Mesendoderm (in vitro differentiated cells): ENCODE measurements at regions not wholly inside any gene's neighbourhood (a gene's known extent, or its start where the extent isn't known, plus 50 kb on each side); places are given as distances from the start of the nearest gene placed in this dataset.

Experiments used
- DNase-seq: peaks from one replicate; pipeline ENCODE4 v3.0.0; 2013
- H2AK5ac ChIP-seq: 2 replicates; pipeline ENCODE4 v1.6.1; 2013; ENCODE audit warnings: low read length, inconsistent platforms
- H2BK120ac ChIP-seq: 2 replicates; pipeline ENCODE4 v1.6.1; 2013; ENCODE audit warnings: low read depth, mild to moderate bottlenecking, low read length, moderate library complexity, mixed read lengths
- H2BK15ac ChIP-seq: replicated peaks from 2 replicates; pipeline ENCODE4 v1.6.1; 2013; ENCODE audit warnings: low read depth, mild to moderate bottlenecking, moderate library complexity
- H2BK5ac ChIP-seq: 2 replicates; pipeline ENCODE4 v1.6.1; 2013; ENCODE audit warnings: low read length, inconsistent platforms
- H3K18ac ChIP-seq: 2 replicates; pipeline ENCODE4 v1.6.1; 2013; ENCODE audit warnings: mild to moderate bottlenecking, low read length, mixed read lengths
- H3K23ac ChIP-seq: one replicate; pipeline ENCODE4 v1.6.1; 2013; ENCODE audit warnings: low read length
- H3K27ac ChIP-seq: 2 replicates; pipeline ENCODE4 v1.5.1; 2013; ENCODE audit warnings: low read depth, mild to moderate bottlenecking, inconsistent platforms, low read length, moderate library complexity
- H3K27me3 ChIP-seq: 2 replicates; pipeline ENCODE4 v1.6.1; 2013; ENCODE audit warnings: low read length, control low read depth, mild to moderate bottlenecking, inconsistent platforms; ENCODE audit not compliant: insufficient read depth, poor library complexity
- H3K36me3 ChIP-seq: 2 replicates; pipeline ENCODE4 v1.6.1; 2013; ENCODE audit warnings: low read length, inconsistent platforms; ENCODE audit not compliant: control insufficient read depth, insufficient read depth
- H3K4ac ChIP-seq: one replicate; pipeline ENCODE4 v1.6.1; 2013; ENCODE audit warnings: low read depth, mild to moderate bottlenecking, low read length, moderate library complexity
- H3K4me1 ChIP-seq: 2 replicates; pipeline ENCODE4 v1.6.1; 2013; ENCODE audit warnings: low read depth, low read length, inconsistent platforms; ENCODE audit not compliant: control insufficient read depth
- H3K4me2 ChIP-seq: 2 replicates; pipeline ENCODE4 v1.6.1; 2013; ENCODE audit warnings: low read length
- H3K4me3 ChIP-seq: 2 replicates; pipeline ENCODE4 v1.5.1; 2013; ENCODE audit warnings: mild to moderate bottlenecking, low read length
- H3K56ac ChIP-seq: one replicate; pipeline ENCODE4 v1.6.1; 2013; ENCODE audit warnings: low read length
- H3K79me1 ChIP-seq: 2 replicates; pipeline ENCODE4 v1.6.1; 2013; ENCODE audit warnings: low read length, inconsistent platforms
- H3K79me2 ChIP-seq: 2 replicates; pipeline ENCODE4 v1.6.1; 2013; ENCODE audit warnings: mild to moderate bottlenecking, low read length; ENCODE audit not compliant: control insufficient read depth, insufficient read depth
- H3K9ac ChIP-seq: 2 replicates; pipeline ENCODE4 v1.6.1; 2013; ENCODE audit warnings: low read length, inconsistent platforms
- H4K5ac ChIP-seq: one replicate; pipeline ENCODE4 v1.6.1; 2013; ENCODE audit warnings: low read length
- H4K8ac ChIP-seq: one replicate; pipeline ENCODE4 v1.6.1; 2013; ENCODE audit warnings: low read depth, mild to moderate bottlenecking, control low read depth, low read length, moderate library complexity
- WGBS: extraction: QIAGEN DNeasy Blood & Tissue Kit; methylation state at CpG from one replicate; pipeline ENCODE4 v1.1.7; 2013; ENCODE audit warnings: low lambda C conversion rate, missing lambda C conversion rate; ENCODE audit not compliant: insufficient coverage; ENCODE audit errors: extremely low coverage; 5-methylcytosine and 5-hydroxymethylcytosine counted together

DNA sequence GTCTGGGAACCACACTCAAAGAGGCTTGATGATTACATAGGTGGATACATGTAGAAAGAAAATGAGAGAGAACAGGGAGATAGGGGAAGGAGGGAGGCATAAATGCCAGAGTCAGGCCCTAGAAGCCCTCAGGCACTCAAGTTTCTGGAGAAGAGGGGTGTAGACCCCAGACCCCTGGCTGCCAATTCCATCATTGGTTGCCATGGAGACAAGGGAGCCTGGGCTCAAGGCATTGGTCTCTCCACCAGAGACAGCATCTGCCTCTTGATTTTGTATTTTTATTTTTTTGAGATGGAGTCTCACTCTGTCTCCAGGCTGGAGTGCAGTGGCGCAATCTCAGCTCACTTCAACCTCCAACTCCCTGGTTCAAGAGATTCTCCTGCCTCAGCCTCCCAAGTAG, 114.3 kb upstream of the GRIK3 start:
- no peak overlapping the region for H3K23ac ChIP-seq
- H2AK5ac ChIP-seq: no peak overlapping the region
- no peaks in the 10 kb centered on the region for H3K79me2 ChIP-seq
- no peak overlapping the region for H3K18ac ChIP-seq
- no peak overlapping the region for H3K9ac ChIP-seq
- H3K36me3 ChIP-seq: no peaks in the 10 kb centered on the region
- H3K27me3 ChIP-seq: no peaks in the 10 kb centered on the region
- no peak overlapping the region for H4K5ac ChIP-seq
- no peaks in the 10 kb centered on the region for H3K79me1 ChIP-seq
- H3K4me1 ChIP-seq: no peaks in the 10 kb centered on the region
- H3K4me2 ChIP-seq: no peak overlapping the region
- no CpG with 5 or more reads among the region's 1 CpG for WGBS
- H2BK15ac ChIP-seq: no peak overlapping the region
- H2BK120ac ChIP-seq: no peak overlapping the region
- H3K56ac ChIP-seq: no peak overlapping the region
- H2BK5ac ChIP-seq: no peak overlapping the region
- H3K4ac ChIP-seq: no peak overlapping the region
- no peak overlapping the region for H4K8ac ChIP-seq
- H3K4me3 ChIP-seq: no peak overlapping the region
- DNase-seq: no peak
- H3K27ac ChIP-seq: no peak overlapping the region

GRCh38 chr1:37149296-37149695, 115.0 kb upstream of the GRIK3 start:
- H3K79me1 ChIP-seq: no peaks in the 10 kb centered on the region
- DNase-seq: no peak
- no peak overlapping the region for H3K27ac ChIP-seq
- H3K56ac ChIP-seq: no peak overlapping the region
- no peak overlapping the region for H3K18ac ChIP-seq
- no CpG with 5 or more reads among the region's 9 CpGs for WGBS
- no peak overlapping the region for H3K4me3 ChIP-seq
- no peak overlapping the region for H3K4me2 ChIP-seq
- H2AK5ac ChIP-seq: no peak overlapping the region
- H3K4ac ChIP-seq: no peak overlapping the region
- no peak overlapping the region for H2BK120ac ChIP-seq
- no peaks in the 10 kb centered on the region for H3K27me3 ChIP-seq
- H4K5ac ChIP-seq: no peak overlapping the region
- H3K4me1 ChIP-seq: no peaks in the 10 kb centered on the region
- no peak overlapping the region for H2BK15ac ChIP-seq
- H3K9ac ChIP-seq: no peak overlapping the region
- H4K8ac ChIP-seq: no peak overlapping the region
- H3K79me2 ChIP-seq: no peaks in the 10 kb centered on the region
- no peaks in the 10 kb centered on the region for H3K36me3 ChIP-seq
- H2BK5ac ChIP-seq: no peak overlapping the region
- H3K23ac ChIP-seq: no peak overlapping the region

DNA sequence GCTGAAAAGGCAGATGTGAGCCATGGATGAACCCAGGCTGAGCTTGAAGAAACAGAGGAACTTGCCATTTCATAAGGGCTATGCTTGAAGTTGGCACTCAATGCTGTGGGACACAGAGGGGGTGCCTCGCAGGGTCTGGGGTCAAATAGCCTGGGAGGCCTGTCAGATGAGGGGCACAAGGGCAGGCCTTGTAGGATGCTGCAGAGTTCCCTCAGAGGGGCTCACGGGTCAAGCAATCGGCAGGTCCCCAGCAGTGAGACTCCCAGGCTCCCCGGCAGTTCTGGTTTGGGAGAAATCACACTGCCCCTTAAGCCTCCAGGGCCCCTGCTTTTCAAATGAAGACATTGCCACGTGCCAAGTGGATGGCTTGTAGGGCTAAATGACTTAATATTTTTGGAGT, 116.7 kb upstream of the GRIK3 start:
- no peaks in the 10 kb centered on the region for H3K27me3 ChIP-seq
- no peaks in the 10 kb centered on the region for H3K79me1 ChIP-seq
- H3K36me3 ChIP-seq: no peaks in the 10 kb centered on the region
- no CpG with 5 or more reads among the region's 5 CpGs for WGBS
- H3K56ac ChIP-seq: no peak overlapping the region
- no peaks in the 10 kb centered on the region for H3K79me2 ChIP-seq
- no peak overlapping the region for H4K8ac ChIP-seq
- H2AK5ac ChIP-seq: no peak overlapping the region
- H3K4ac ChIP-seq: no peak overlapping the region
- no peak overlapping the region for H3K23ac ChIP-seq
- H2BK15ac ChIP-seq: no peak overlapping the region
- H3K9ac ChIP-seq: no peak overlapping the region
- H3K18ac ChIP-seq: no peak overlapping the region
- H3K4me1 ChIP-seq: no peaks in the 10 kb centered on the region
- H2BK5ac ChIP-seq: no peak overlapping the region
- H2BK120ac ChIP-seq: no peak overlapping the region
- H3K4me2 ChIP-seq: no peak overlapping the region
- no peak for DNase-seq
- no peak overlapping the region for H3K4me3 ChIP-seq
- no peak overlapping the region for H3K27ac ChIP-seq
- H4K5ac ChIP-seq: no peak overlapping the region

DNA sequence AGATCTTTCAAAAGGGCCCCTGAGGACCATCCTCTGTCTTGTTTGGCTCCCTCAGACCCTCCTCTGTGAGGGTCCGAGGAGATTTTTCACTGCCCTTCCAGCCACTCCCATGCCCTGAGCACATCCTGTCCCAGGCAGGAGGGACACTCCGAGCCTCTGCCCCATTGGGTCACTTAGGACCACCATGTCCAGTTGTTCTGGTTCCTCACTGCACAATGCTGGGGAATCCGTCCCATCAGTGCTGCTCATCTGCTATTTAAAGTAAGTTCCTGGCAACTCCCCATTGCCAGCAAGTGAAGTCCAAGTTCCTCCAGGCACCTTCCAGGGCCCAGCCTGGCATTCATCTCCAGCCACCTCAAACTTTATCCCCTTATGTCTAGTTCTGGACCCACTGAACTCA, 117.5 kb upstream of the GRIK3 start:
- no peak overlapping the region for H3K23ac ChIP-seq
- H3K18ac ChIP-seq: no peak overlapping the region
- no peaks in the 10 kb centered on the region for H3K79me1 ChIP-seq
- no peak overlapping the region for H3K56ac ChIP-seq
- H3K27me3 ChIP-seq: no peaks in the 10 kb centered on the region
- H4K5ac ChIP-seq: no peak overlapping the region
- WGBS: no CpG with 5 or more reads among the region's 3 CpGs
- H3K4me1 ChIP-seq: no peaks in the 10 kb centered on the region
- H3K27ac ChIP-seq: no peak overlapping the region
- H2BK15ac ChIP-seq: no peak overlapping the region
- no peak overlapping the region for H3K9ac ChIP-seq
- H3K4me3 ChIP-seq: no peak overlapping the region
- H3K79me2 ChIP-seq: no peaks in the 10 kb centered on the region
- H3K4me2 ChIP-seq: no peak overlapping the region
- no peak overlapping the region for H2BK5ac ChIP-seq
- H2BK120ac ChIP-seq: no peak overlapping the region
- no peak overlapping the region for H4K8ac ChIP-seq
- H3K4ac ChIP-seq: no peak overlapping the region
- DNase-seq: no peak
- H3K36me3 ChIP-seq: no peaks in the 10 kb centered on the region
- no peak overlapping the region for H2AK5ac ChIP-seq

- no peak overlapping the region for H3K9ac ChIP-seq
- no peaks in the 10 kb centered on the region for H3K36me3 ChIP-seq
- WGBS: no CpG with 5 or more reads among the region's 6 CpGs
- no peak for DNase-seq
- no peaks in the 10 kb centered on the region for H3K79me2 ChIP-seq
- H3K56ac ChIP-seq: no peak overlapping the region
- H3K4ac ChIP-seq: no peak overlapping the region
- no peak overlapping the region for H2BK120ac ChIP-seq
- H3K4me2 ChIP-seq: no peak overlapping the region
- H3K18ac ChIP-seq: no peak overlapping the region
- no peak overlapping the region for H3K27ac ChIP-seq
- H3K4me3 ChIP-seq: no peak overlapping the region
- H4K8ac ChIP-seq: no peak overlapping the region
- no peak overlapping the region for H2BK5ac ChIP-seq
- no peaks in the 10 kb centered on the region for H3K27me3 ChIP-seq
- H3K23ac ChIP-seq: no peak overlapping the region
- no peaks in the 10 kb centered on the region for H3K4me1 ChIP-seq
- H2AK5ac ChIP-seq: no peak overlapping the region
- no peaks in the 10 kb centered on the region for H3K79me1 ChIP-seq
- no peak overlapping the region for H2BK15ac ChIP-seq
- no peak overlapping the region for H4K5ac ChIP-seq
Measured at GRCh38 chr1:37152491-37152890, 118.2 kb upstream of the GRIK3 start.
